ENCODE measurements at regions not wholly inside any gene's neighbourhood (a gene's known extent, or its start where the extent isn't known, plus 50 kb on each side); places are given as distances from the start of the nearest gene placed in this dataset.
A peak's percentile ranks its signal among the peaks of the same experiment; 100 is the strongest.
"Not testable (repeated sequence)": the region's sequence is repeated elsewhere in the genome, so short reads cannot be mapped to it uniquely, and the experiment has no call there.

DNA sequence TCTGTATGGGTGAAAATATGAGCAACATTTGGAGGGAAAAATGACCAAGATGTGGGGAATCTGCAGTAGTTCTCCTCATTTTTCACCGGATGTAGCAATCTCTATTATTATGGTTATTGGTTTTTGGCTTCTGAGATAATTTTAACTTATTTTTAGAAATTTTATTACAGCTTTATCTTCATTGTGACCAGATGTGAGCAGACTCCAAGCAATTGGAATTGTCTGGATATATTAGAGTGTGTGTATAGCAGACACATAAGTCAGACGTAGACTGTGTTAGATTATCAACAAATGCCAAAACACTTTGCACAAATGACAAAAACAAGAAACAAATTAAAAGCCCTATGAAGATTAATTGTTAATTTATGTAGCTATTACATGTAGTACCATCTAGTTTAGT, 249.1 kb downstream of the DNAJB9 start:
- no peak for DNase-seq

DNA sequence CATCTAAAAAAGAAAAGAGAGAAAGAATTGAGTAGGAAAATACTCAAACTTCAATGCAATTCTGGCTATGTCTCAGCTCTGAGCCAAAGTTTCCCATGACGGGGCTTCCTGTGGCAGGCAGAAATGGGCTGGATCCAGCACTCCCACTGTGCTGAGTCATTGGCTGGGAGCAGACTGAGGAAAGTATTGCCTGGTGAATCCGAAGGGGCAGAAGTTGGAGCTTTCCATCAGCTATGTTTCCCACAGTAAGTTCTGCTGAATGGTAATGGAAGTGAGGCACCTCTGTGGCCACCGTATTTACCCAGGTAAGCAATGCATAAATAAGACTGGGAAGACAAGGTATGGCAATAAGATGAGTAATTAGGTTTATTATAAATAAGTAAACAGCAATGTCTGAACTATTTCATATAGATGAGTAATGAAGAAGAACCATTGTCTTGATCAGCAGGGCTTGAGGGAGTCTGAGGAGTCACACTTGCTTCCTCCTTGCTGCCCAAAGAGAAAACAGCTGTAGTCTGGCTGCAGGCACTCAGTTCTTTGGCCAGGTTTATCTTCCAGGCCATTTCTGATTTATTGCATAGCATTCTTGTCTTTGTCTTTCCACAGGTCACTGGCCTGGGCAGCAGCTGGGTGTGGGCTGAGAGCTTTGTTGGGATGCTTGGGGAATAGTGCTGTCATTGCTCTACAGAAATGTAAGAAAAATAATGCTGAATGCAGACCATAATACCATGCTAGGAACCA, 255.3 kb downstream of the DNAJB9 start:
- DNase-seq = no peak

DNA sequence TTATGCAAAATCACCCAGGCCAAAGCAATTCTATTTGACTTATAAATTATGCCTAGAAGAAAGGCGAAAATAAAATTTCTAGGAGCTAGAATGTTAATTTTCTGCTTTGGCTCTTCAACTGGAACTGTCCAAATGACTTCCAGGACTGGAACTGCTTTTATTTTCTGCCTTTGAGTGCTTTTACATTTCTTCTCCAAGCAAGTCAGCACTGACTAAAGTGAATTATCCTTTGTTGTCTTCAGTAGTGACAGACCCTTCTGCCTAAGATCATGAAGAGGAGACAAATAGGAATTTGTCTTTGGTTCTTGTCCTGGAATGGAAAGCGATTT, 255.9 kb downstream of the DNAJB9 start:
- no peak for DNase-seq

DNA sequence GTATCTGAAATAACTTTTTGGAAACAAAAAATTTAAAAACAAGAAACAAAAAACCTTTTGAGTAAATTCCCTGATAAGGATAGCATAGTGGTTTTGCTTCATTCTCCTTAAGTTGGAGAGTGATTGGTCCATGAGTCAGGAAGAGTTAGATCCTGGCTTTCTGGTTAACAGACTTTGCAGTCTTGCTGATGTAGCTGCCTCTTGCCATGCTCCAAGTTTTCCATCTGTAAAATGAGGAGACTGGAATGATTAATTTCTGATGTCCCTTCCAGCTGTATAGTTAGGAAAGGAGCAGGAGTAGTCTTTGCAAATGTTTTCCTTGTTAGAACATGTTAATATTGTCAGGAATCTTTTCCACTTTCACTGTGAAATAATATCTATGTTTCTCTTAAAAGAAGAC, 266.6 kb downstream of the DNAJB9 start:
- DNase-seq = no peak

DNA sequence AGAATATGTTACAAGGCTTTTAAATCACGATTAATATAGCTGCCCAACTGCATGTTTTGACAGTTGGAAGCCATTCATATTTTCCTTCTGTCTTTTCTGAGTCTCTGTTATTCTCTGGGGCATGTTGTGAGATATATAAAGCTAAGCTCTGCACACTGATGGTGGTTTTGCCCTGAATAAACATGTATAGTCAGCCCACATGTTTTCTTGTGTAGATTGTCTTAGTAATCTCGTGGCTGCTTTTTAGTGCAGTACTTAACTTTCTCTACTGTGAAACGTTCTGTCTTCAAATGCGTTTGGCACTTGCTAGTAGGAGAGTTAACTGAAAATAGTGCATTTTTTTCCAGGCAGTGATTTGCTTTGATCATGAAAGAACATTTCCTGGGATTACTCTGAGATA, 268.5 kb downstream of the DNAJB9 start:
- no peak for DNase-seq

DNA sequence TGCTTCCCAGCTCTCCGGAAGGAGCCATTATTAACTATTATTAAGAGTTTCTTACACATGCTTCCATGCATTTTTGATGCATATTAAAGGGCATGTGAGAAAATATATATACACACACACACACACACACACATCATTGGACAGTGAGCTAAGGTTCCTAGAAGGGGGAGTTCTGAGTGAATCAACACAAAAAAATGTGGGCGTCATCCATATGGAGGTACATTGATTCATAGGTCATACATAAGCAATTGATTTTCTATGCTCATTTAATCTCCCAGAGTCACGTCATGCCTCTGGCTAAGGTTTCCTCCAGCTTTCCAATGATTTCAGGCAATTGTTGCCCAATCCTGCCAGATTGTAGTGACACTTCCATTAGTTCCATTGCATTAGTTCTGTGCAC, 269.4 kb downstream of the DNAJB9 start:
- no peak for DNase-seq

DNA sequence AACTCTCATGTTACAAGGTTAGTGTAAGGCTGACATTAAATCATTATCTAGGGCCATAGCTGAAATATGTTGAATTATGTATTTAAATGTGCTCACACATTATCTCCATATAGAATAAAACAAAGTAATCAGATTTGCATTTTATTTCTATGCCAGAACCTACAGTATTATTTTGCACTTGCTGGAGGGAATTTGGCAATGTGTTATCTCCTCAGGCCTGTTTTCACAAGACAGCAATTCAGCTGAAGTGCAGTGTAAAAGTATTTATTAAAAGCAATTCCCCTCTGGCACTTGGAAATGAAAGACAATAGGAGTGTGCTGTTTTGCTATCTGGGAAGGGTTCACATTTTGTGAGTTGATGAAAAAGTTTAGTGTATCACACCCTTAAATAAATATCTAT, 276.3 kb downstream of the DNAJB9 start:
- DNase-seq = no peak

DNA sequence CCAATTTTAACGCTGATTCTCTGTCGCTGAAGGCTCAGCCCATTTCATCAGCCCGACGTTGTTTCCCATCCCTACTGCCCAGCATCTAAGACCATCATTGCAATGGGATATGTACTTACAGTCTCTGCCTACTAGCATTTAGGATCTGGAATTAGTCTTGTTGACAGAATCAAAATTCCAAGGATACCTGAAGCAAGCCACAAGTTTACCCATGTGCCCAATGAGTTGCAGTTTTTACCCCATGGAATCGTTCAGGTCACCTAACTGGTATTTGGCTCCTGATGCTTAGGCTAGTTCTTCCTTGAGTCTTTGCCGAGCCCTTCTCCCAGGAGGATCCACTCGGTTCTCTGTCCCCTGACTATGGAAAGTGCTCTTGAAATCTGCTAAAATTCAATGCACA, 276.8 kb downstream of the DNAJB9 start:
- DNase-seq = no peak

DNA sequence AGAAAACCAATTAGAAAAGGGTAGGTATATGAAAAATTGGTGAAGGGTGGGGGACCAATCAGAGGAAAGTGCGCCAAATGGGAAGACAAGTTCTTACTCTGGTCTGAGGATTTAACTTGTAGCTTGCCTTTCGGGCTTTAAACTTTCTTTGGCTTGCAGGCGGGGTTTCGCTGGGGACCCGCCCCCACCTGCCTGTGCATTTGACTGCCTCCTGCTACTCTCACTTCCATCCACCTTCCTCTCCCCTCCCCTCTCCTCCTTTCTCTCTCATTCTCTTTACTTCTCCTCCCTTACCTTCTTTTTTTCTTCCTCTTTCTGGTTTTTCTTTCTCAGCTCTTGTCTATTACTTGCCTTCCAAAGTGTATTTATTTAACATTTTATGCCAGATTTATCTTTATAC, 278.8 kb downstream of the DNAJB9 start:
- DNase-seq = no peak

DNA sequence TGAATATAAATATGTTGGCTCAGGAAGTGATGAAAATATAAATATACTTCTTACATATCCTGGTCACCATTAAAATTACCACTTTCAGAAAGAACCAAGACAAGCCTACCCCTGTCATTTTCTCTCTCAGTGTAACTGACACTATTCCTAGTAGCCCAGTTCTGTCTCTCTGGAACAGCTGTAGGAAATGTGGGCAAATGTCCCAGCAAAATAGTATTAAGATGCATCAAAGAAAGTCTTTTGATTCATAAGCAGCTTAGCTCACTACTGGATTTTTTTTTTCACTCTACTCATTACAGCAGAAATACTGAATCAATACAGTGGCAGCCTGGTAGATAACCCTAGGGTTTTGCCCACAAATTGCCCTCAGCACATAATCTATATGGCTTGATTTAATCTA, 290.9 kb downstream of the DNAJB9 start:
- no peak for DNase-seq

DNA sequence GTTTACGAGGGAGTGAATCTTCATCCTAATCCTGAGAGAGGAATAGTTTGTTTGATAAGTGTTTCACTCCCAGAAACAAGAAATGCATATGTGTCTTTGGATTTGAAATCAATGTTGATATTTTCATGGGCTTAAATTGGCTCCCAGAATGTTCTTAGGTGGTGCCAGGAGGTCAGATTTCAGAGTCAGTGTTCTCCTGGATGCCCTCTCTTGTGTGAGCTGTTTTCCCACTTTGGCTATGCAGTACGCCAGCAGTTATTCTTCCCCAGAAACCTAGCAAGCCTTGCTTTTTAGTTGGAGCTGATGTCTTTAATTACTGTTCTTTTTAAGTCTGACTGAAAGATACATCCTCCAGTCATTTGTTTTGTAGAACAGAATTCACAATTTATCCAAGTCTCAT, 291.4 kb downstream of the DNAJB9 start:
- no peak for DNase-seq

DNA sequence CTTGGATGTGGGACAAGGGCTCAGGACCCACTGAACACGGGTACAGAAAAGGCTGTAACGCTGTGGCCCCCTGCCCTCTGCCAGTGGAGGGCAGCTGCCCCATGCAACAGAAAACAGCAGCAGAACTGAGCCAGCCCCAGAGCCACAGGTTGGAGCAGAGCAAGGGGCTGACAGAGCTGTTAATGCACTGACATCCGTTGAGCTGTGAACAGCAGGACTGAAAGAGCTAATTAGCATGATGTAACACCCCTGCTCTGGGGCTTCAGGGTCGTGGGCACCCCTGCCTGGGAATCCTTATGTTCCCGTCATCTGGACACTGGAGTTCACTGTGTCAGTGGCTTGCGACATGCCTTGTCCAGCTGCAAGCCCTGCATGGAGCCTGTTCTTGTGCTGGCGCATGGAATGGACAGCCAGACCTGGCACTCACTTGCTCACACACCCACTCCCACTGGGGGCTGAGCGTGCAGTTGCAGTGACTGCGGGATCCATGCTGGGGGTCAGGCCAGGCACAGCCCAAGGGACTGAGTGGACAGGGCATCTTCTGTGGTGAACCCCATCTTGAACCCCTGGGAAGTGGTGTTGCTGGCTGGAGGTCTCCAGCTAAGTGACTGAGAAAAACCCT, 293.7 kb downstream of the DNAJB9 start:
- DNase-seq = no peak

DNA sequence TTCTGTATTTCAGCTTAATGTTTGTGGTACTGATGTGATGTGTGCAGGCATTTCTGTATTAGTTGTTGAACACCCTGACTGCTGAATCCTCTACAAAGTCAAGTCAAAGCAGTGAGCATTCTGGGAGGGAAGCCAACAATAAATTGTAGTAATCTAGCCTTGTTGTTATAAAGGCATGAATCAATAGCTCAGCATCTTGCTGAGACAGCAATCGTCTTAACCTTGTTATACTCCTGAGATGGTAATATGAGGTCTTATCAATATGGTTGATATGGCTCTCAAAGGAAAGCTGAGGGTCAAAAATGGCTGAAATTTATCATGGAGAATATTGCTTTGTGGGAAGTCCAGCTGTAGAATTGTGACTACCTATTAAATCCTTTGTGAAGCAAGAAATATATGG, 299.4 kb downstream of the DNAJB9 start:
- no peak for DNase-seq

DNA sequence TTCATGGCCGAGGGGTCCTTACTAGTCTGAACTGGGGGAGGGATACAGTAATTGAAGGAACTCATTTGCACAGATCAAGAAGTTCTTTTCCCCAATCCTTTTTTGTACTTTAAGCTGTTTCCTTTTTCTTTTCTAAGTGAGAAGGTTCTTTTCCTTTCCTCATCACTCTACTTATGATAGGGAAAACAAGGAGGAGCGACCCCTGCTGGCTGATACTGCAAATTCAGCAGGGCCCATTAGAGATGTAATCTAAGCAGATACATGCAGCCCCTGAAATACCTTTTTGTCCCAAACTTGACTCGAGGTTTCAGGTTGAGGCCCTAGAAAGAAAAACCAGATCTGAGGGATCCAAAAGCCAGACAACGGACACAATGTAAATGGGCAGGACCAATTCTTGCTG, 305.5 kb downstream of the DNAJB9 start:
- DNase-seq = peak; percentile 17 to 32

DNA sequence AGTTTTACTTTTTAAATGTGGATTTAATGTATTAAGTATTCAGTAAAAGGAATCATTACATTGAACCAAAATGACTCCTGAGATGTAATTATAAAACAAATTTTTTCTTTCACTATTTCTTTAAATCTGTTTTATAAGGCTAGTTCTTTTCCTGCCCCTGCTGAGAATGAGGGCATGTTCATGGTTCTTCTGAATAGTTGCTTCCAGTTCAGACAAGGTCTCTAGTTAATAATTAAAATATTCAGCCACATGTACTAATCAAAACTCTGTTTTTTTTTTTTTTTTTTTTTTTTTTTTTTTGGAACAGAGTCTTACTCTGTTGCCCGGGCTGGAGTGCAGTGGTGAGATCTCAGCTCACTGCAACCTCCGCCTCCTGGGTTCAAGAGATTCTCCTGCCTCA, 321.2 kb downstream of the DNAJB9 start:
- DNase-seq = no peak

DNA sequence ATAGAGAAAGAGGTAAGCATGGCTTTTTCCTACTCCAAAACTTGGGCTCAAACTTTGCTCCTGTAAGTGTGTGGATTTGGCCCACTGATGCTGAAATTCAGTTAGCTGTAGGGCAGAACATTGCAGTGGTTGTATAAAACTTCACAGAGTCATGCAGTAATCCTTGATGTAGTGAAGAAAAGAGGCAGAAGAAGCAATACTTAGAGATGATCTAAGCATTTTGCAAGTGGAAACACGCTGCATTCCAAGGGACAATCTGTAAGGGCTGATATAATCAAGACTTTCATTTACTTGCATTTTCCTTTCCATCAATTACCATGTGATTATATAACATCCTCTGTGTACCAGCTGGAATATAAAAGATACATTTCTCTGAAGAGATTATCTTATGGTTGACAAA, 338.8 kb downstream of the DNAJB9 start:
- DNase-seq = no peak

DNA sequence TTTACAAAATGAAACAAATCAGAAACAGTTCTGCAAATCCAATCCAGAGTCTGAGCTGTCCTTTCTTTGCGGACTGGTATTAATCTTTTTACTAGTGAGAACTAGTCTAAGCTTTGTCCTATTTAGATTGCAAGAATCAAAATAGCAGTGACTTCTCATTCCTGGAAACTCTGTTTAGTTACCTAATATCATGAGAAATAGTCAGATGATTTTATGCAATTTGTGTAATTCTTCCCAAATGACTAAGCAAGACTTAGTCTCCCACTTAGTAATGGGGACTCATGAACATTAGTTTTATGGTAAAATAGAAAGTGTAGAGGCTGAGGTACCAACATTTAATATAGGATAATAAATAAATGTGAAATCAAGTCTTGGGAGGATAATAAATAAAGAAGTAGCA, 341.3 kb downstream of the DNAJB9 start:
- DNase-seq = no peak

DNA sequence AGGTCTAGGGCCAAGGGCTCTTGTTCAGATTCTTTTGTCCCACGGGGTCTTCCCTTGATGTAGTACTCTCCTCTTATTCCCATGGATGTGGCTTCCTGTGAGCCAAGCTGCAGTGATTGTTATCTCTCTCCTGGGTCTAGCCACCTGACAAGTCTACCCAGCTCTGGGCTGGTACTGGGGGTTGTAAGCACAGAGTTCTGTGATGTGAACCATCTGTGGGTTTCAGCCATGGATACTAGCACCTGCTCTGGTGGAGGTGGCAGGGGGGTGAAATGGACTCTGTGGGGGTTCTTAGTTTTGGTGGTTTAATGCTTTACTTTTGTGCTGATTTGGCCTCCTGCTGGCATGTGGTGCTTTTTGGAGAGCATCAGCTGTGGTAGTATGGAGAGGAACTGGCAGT, 350.8 kb downstream of the DNAJB9 start:
- no peak for DNase-seq

DNA sequence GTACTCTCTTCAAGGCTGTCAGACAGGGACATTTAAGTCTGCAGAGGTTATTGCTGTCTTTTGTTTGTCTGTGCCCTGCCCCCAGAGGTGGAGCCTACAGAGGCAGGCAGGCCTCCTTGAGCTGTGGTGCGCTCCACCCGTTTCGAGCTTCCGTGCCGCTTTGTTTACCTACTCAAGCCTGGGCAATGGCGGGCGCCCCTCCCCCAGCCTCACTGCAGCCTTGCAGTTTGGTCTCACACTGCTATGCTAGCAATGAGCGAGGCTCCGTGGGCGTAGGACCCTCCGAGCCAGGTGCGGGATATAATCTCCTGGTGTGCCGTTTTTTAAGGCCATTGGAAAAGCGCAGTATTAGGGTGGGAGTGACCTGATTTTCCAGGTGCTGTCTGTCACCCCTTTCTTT, 373.4 kb downstream of the DNAJB9 start:
- DNase-seq = not testable (repeated sequence)

DNA sequence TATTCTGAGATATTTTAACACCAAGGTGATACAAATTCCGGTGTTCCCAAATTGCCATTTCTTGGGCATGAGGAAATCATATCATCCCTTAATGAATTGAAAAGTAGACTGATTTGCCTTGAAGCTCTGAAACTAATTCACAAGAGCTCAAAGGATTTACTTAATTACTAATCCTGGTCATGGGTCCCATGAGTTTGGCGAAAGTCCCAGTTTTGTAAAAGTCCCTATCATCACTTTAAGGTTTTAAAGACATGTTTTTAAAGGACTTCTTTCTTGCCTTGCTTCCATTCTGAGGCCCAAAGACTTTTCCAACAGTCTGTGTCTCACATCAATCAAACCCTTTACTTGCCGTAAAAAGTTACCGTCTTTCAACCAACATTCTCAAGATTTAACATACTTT, 377.9 kb downstream of the DNAJB9 start:
- no peak for DNase-seq

DNA sequence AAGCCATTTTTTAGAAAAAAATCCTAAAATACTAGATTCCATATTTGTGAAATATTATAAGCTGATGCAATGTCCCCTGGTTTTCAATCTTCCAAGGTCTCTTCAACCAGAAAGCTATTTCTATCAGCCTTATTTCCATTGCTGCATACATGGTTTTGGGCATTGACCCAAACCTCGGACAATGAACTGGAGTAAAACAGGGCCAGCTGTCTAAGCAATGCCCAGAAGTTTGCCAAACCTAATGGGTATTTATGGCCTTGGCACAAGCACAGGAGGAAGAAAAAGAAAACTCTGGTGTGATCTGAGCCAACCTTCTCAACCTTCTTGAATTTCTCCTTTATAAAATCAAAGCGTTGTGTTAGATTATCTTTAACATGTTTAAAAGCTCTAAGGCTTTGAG, 402.3 kb downstream of the DNAJB9 start:
- no peak for DNase-seq

DNA sequence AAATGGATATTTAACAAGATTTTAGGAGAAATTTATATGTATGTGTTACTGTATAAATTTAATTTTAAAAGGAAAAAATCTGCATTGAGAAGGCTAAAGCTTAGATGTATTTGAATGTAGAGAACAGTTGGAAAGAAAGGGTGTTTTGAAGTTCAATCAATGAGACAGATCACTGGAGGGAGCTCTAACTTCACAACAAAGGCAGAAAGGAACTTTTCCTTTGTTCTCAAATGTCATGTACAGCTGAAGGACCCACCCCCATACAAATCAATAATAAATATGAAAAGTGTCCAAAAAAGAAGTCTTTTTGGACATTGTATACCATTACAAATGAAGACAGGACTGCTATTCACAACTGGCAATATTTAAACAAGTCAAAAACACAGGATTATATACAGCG, 403.4 kb downstream of the DNAJB9 start:
- no peak for DNase-seq

DNA sequence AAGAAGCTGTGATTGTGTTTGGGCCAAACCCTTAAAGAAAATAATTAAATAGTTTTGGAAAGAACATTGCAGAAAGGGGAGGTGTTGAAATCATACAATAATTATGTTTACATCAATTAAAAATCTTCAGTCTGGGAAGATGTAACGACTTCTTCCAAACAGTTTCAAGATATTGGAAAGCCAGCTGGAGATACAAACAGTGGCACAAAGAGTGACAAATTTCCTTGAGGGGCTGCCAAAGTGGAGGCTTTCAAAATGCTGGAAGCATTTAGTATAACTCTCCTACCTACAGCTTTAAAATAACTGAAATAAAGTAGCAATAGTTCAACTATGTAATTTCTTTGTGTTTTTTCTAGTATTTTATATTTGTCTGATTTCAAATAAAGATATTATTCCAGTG, 405.0 kb downstream of the DNAJB9 start:
- no peak for DNase-seq

DNA sequence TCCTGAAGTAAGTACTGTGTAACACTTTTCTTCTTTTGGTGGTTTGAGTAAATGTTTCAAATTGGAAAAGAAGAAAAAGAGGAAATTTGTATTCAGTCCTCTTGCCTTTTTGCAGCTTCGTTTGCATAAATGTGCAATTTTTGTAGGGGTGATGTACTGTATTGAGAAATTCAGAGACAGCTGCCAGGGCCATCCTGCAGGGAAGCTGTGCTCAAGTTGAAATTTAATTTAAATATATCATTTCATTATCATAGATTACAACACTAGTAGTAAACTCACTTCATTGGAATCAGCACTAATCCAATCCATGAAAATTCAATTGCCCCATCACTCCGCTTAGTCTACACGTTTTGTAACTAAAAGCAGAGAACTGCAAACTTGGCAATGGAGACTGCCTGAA, 415.4 kb downstream of the DNAJB9 start:
- DNase-seq = no peak

DNA sequence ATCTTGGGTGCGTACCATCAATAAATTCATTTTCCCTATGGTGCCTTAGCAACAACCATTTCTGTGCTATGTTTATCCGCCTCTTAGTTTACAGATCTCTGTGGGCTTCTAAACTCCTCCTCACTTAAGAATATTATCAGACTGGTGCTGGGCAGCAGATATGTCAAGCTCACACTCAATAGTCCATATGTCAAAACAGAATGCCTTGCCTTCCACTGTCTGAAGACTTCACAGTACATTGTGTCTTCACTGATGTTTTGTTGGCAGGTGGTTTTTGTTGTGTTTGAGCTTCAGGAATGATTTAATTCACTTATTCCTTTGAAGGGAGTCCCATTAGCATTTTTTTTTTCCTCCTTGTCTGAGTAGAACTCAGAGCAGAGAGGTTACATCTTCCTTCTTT, 419.6 kb downstream of the DNAJB9 start:
- DNase-seq = no peak

Data from activated CD4-positive, alpha-beta T cell treated with anti-CD3 and anti-CD28 coated beads, Interleukin-2, amount 50 U/mL, for 48 hours (primary cell).